VCaP (cell line): ENCODE measurements at regions not wholly inside any gene's neighbourhood (a gene's known extent, or its start where the extent isn't known, plus 50 kb on each side); places are given as distances from the start of the nearest gene placed in this dataset.

Experiments used
- H3K27ac ChIP-seq: fragments of 450-650 bp; 2 replicates; pipeline ENCODE4 v1.5.1; 2017
- CTCF ChIP-seq: fragments of 450-650 bp; conservative IDR thresholded peaks from 2 replicates; pipeline ENCODE4 v1.5.1; 2017; ENCODE audit warnings: mild to moderate bottlenecking, moderate library complexity

- no peak for TF ChIP-seq CTCF
- no peak overlapping the region for H3K27ac ChIP-seq
Measured at GRCh38 chr5:2983583-2984300, 232.3 kb upstream of the IRX2 start.

GRCh38 chr5:2981652-2982051 is 230.2 kb upstream of the IRX2 start:
- no peak overlapping the region for H3K27ac ChIP-seq
- TF ChIP-seq CTCF: no peak

GRCh38 chr5:2981035-2981434 is 229.6 kb upstream of the IRX2 start:
- no peak for TF ChIP-seq CTCF
- H3K27ac ChIP-seq: no peak overlapping the region

GRCh38 chr5:2960294-2960693 is 208.8 kb upstream of the IRX2 start:
- TF ChIP-seq CTCF: no peak

GRCh38 chr5:2958976-2959375 is 207.5 kb upstream of the IRX2 start:
- H3K27ac ChIP-seq: no peak overlapping the region
- TF ChIP-seq CTCF: no peak

More at GRCh38 chr5:2960294-2960693, 208.8 kb upstream of the IRX2 start:
- H3K27ac ChIP-seq: no peak overlapping the region

- no peak overlapping the region for H3K27ac ChIP-seq
- no peak for TF ChIP-seq CTCF
Measured at GRCh38 chr5:2948875-2949274, 197.4 kb upstream of the IRX2 start.

- H3K27ac ChIP-seq: no peak overlapping the region
- no peak for TF ChIP-seq CTCF
Measured at GRCh38 chr5:2946315-2946714, 194.8 kb upstream of the IRX2 start.
